ENCODE measurements at regions not wholly inside any gene's neighbourhood (a gene's known extent, or its start where the extent isn't known, plus 50 kb on each side); places are given as distances from the start of the nearest gene placed in this dataset.
"Not testable (repeated sequence)": the region's sequence is repeated elsewhere in the genome, so short reads cannot be mapped to it uniquely, and the experiment has no call there.

DNA sequence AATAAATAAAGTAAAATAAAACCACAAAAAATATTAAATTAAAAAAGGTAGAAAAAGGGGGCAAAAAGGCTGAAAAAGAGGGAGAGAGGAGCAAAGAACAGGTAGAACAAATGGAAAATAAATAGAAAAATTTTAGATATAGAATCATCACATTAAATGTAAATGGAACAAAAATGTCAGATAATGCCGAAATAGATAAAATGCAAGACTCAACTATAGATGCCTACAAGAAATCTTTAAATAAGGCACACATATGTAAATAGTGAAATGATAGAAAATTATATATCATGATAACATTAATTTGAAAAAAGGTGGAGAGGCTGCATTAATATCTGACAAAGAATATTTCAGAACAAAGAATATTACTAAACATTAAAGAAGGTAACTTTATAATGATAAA, 477.1 kb upstream of the SPRY2 start:
- Histone ChIP-seq H3K36me3 (no peaks in the 10 kb centered on the region), H3K27ac (no peak overlapping the region), H3K4me3 (no peak overlapping the region), H3K27me3 (no peaks in the 10 kb centered on the region), H3K9me3 (no peaks in the 10 kb centered on the region), H3K4me1 (no peaks in the 10 kb centered on the region)
- TF ChIP-seq, protein P1, sequence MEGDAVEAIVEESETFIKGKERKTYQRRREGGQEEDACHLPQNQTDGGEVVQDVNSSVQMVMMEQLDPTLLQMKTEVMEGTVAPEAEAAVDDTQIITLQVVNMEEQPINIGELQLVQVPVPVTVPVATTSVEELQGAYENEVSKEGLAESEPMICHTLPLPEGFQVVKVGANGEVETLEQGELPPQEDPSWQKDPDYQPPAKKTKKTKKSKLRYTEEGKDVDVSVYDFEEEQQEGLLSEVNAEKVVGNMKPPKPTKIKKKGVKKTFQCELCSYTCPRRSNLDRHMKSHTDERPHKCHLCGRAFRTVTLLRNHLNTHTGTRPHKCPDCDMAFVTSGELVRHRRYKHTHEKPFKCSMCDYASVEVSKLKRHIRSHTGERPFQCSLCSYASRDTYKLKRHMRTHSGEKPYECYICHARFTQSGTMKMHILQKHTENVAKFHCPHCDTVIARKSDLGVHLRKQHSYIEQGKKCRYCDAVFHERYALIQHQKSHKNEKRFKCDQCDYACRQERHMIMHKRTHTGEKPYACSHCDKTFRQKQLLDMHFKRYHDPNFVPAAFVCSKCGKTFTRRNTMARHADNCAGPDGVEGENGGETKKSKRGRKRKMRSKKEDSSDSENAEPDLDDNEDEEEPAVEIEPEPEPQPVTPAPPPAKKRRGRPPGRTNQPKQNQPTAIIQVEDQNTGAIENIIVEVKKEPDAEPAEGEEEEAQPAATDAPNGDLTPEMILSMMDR (IDR thresholded peaks at IDR 0.05): no peak
- ATAC-seq: no peak
- intact Hi-C loops (cut with DNase I): no loop called here
- DNase-seq: no peak

GRCh38 chr13:80814541-80814940, 473.6 kb upstream of the SPRY2 start:
- Histone ChIP-seq H3K36me3 (no peaks in the 10 kb centered on the region), H3K4me1 (no peaks in the 10 kb centered on the region), H3K9me3 (no peaks in the 10 kb centered on the region), H3K27ac (no peak overlapping the region), H3K27me3 (no peaks in the 10 kb centered on the region), H3K4me3 (no peak overlapping the region)
- TF ChIP-seq, protein P1 (IDR thresholded peaks at IDR 0.05): no peak
- ATAC-seq (no peak), DNase-seq (no peak)
- intact Hi-C loops (cut with DNase I): no loop called here

DNA sequence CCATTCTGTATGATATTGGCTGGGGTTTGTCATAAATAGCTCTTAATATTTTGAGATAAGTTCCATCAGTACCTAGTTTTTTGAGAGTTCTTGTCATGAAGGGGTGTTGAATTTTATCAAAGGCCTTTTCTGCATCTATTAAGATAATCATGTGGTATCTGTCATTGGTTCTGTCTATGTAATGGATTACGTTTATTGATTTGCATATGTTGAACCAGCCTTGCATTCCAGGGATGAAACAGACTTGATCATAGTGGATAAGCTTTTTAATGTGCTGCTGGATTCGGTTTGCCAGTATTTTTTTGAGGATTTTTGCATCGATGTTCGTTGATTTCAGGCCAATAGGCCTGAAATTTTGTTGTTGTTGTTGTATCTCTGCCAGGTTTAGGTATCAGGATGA, 469.4 kb upstream of the SPRY2 start:
- H3K9me3 ChIP-seq; H3K4me1 ChIP-seq; H3K4me3 ChIP-seq; H3K36me3 ChIP-seq; H3K27me3 ChIP-seq; ATAC-seq; intact Hi-C loops (cut with DNase I); H3K27ac ChIP-seq; DNase-seq: not testable (repeated sequence)

DNA sequence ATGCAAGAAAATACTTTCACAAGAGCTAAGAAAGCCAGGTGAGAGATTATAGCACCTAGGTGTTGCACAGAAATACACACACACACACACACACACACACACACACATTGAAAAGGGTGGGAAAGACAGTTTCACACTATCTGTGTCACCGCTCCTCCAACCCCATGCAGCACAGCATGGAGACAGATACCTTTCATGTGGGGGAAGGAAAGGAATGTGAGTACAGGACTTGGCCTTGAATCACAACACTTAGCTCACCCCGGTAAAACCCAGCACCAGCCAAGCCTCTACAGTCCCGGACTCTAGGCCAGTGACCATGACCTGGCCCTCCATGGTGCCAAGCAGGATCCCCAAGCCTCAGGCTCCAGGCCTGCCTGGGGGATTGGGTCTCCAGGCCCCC, 462.0 kb upstream of the SPRY2 start:
- no peak for DNase-seq
- Histone ChIP-seq H3K4me1 (no peaks in the 10 kb centered on the region), H3K27me3 (no peaks in the 10 kb centered on the region), H3K27ac (no peak overlapping the region), H3K9me3 (no peaks in the 10 kb centered on the region), H3K4me3 (no peak overlapping the region), H3K36me3 (no peaks in the 10 kb centered on the region)
- TF ChIP-seq, protein P1 (IDR thresholded peaks at IDR 0.05): no peak
- ATAC-seq: no peak
- intact Hi-C loops (cut with DNase I): no loop called here

DNA sequence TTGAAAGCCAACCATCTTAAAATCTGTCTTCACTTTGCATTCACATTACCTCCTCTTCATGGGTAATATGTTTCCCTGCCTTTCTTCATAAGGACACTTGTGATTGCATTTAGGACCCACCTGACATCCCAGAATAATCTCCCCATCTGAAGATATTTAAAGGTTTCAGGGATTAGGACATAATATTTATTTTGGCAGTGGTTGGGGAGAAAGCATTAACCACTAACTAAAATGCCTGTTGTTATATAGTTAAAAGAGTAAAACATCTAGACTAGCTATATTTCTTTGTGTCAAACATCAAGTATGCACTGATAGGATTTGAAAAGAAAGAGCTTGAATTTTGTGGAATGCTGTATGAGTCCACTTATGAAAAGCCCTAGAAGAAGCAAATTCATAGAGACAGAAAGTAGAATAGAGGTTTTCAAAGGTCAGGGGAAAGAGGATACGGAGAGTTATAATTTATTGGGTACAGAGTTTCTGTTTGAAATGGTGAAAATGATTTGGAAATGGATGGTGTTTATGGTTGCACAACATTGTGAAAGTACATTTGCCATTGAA, 457.7 kb upstream of the SPRY2 start:
- DNase-seq (no peak), ATAC-seq (no peak)
- no peaks in the 10 kb centered on the region for H3K36me3 ChIP-seq
- TF ChIP-seq, protein P1 (IDR thresholded peaks at IDR 0.05): no peak
- H3K4me3 ChIP-seq: no peak overlapping the region
- intact Hi-C loops (cut with DNase I): no loop called here
- H3K4me1 ChIP-seq: no peaks in the 10 kb centered on the region
- H3K9me3 ChIP-seq: no peaks in the 10 kb centered on the region
- no peaks in the 10 kb centered on the region for H3K27me3 ChIP-seq
- H3K27ac ChIP-seq: no peak overlapping the region

GRCh38 chr13:80787604-80788003, 446.7 kb upstream of the SPRY2 start:
- TF ChIP-seq, protein P1 (IDR thresholded peaks at IDR 0.05): no peak
- Histone ChIP-seq H3K36me3 (no peaks in the 10 kb centered on the region), H3K4me1 (no peaks in the 10 kb centered on the region), H3K27me3 (no peaks in the 10 kb centered on the region), H3K27ac (no peak overlapping the region), H3K4me3 (no peak overlapping the region), H3K9me3 (no peaks in the 10 kb centered on the region)
- DNase-seq (no peak), ATAC-seq (no peak)
- intact Hi-C loops (cut with DNase I): no loop called here
